Fibroblast of lung (primary cell): ENCODE measurements at regions not wholly inside any gene's neighbourhood (a gene's known extent, or its start where the extent isn't known, plus 50 kb on each side); places are given as distances from the start of the nearest gene placed in this dataset.
"Not testable (repeated sequence)": the region's sequence is repeated elsewhere in the genome, so short reads cannot be mapped to it uniquely, and the experiment has no call there.

ENCODE experiments used
- DNase-seq, 2 donors: peaks; one replicate each; pipeline versions ENCODE4 v3.0.0 to v3.0.0-alpha.2; 2010; ENCODE audit warnings: low read depth in 2 of 2
- H2AFZ ChIP-seq: 2 replicates; pipeline ENCODE4 v1.5.1; 2012; ENCODE audit warnings: low read length, control low read depth, inconsistent platforms
- H3K27ac ChIP-seq: 2 replicates; pipeline ENCODE4 v1.5.1; 2011; ENCODE audit warnings: low read length, control low read depth; ENCODE audit not compliant: insufficient read depth
- H3K27me3 ChIP-seq: 2 replicates; pipeline ENCODE4 v1.5.1; 2011; ENCODE audit warnings: mild to moderate bottlenecking, low read length; ENCODE audit not compliant: control insufficient read depth, insufficient read depth
- H3K36me3 ChIP-seq: 2 replicates; pipeline ENCODE4 v1.5.1; 2011; ENCODE audit warnings: low read length; ENCODE audit not compliant: control insufficient read depth, insufficient read depth
- H3K4me1 ChIP-seq: 2 replicates; pipeline ENCODE4 v1.5.1; 2011; ENCODE audit warnings: low read length; ENCODE audit not compliant: control insufficient read depth, insufficient read depth; ENCODE audit errors: extremely low read depth
- H3K4me2 ChIP-seq: 2 replicates; pipeline ENCODE4 v1.5.1; 2011; ENCODE audit warnings: low read length, control low read depth; ENCODE audit not compliant: insufficient read depth; ENCODE audit errors: extremely low read depth
- H3K4me3 ChIP-seq, 4 experiments: fragments of 200-600 bp in 1 of 4; sonication (generic) in 1 of 4; replicated peaks in 1 of 4; 2 replicates each; pipeline ENCODE4 v1.5.1; 2011 to 2016; ENCODE audit warnings: low read length in 4 of 4, low read depth in 3 of 4, mild to moderate bottlenecking in 3 of 4, control low read depth in 2 of 4, inconsistent platforms in 1 of 4, mixed read lengths in 1 of 4; ENCODE audit not compliant: insufficient read depth in 1 of 4; ENCODE audit errors: control extremely low read depth in 1 of 4
- H3K79me2 ChIP-seq: 2 replicates; pipeline ENCODE4 v1.5.1; 2012; ENCODE audit warnings: mild to moderate bottlenecking, low read length, inconsistent platforms; ENCODE audit not compliant: control insufficient read depth, insufficient read depth
- H3K9ac ChIP-seq: 2 replicates; pipeline ENCODE4 v1.5.1; 2011; ENCODE audit warnings: mild to moderate bottlenecking, low read length, control low read depth; ENCODE audit not compliant: insufficient read depth
- H3K9me3 ChIP-seq: 2 replicates; pipeline ENCODE4 v1.5.1; 2012; ENCODE audit warnings: low read depth, low read length; ENCODE audit not compliant: control insufficient read depth, insufficient read depth
- H4K20me1 ChIP-seq: 2 replicates; pipeline ENCODE4 v1.5.1; 2011; ENCODE audit warnings: low read length; ENCODE audit not compliant: control insufficient read depth, insufficient read depth; ENCODE audit errors: extremely low read depth
- CTCF ChIP-seq, 2 donors: IDR thresholded peaks in 1 of 2; conservative IDR thresholded peaks in 1 of 2; 1 replicate in 1 of 2; 2 replicates in 1 of 2; pipeline ENCODE4 v1.5.1; 2011 to 2012; ENCODE audit warnings: low read length in 2 of 2, control low read depth in 1 of 2, inconsistent platforms in 1 of 2, low read depth in 1 of 2, mild to moderate bottlenecking in 1 of 2
- EZH2 ChIP-seq: IDR thresholded peaks from 2 replicates; pipeline ENCODE4 v1.5.1; 2012; ENCODE audit warnings: low read length, control low read depth, mild to moderate bottlenecking; ENCODE audit errors: missing control alignments

- no peaks in the 10 kb centered on the region for H3K79me2 ChIP-seq
Measured at GRCh38 chr13:48826039-48826438, 149.7 kb upstream of the FNDC3A start.

GRCh38 chr13:48826922-48827454 is 148.7 kb upstream of the FNDC3A start:
- H3K27me3 ChIP-seq, H4K20me1 ChIP-seq, DNase-seq, H3K27ac ChIP-seq, H3K36me3 ChIP-seq, H2AFZ ChIP-seq, H3K4me2 ChIP-seq, H3K4me1 ChIP-seq, H3K9me3 ChIP-seq, H3K4me3 ChIP-seq, H3K9ac ChIP-seq, H3K79me2 ChIP-seq: not testable (repeated sequence)

More at GRCh38 chr13:48826039-48826438, 149.7 kb upstream of the FNDC3A start:
- Histone ChIP-seq H3K27me3 (no peaks in the 10 kb centered on the region), H4K20me1 (no peaks in the 10 kb centered on the region), H3K4me2 (no peak overlapping the region), H3K27ac (no peak overlapping the region), H3K4me1 (no peaks in the 10 kb centered on the region), H3K9ac (no peak overlapping the region), H3K4me3 (no peak overlapping the region), H3K9me3 (no peaks in the 10 kb centered on the region), H3K36me3 (no peaks in the 10 kb centered on the region), H2AFZ (no peak overlapping the region)
- no peak for DNase-seq
- TF ChIP-seq EZH2 (no peak), CTCF (conservative IDR thresholded peaks at IDR 0.05 in 1 of 2, IDR thresholded peaks at IDR 0.05 in 1 of 2; ENCODE audit: low read depth in 1 of 2, low read length in 2 of 2) (no peak)

- no peak for DNase-seq
- H3K4me1 ChIP-seq = no peaks in the 10 kb centered on the region
- H3K27me3 ChIP-seq = no peaks in the 10 kb centered on the region
- H3K4me3 ChIP-seq = no peak overlapping the region
- H3K79me2 ChIP-seq = no peaks in the 10 kb centered on the region
- H3K9me3 ChIP-seq = no peaks in the 10 kb centered on the region
- H3K36me3 ChIP-seq = no peaks in the 10 kb centered on the region
- no peak overlapping the region for H3K9ac ChIP-seq
- no peak overlapping the region for H3K27ac ChIP-seq
- TF ChIP-seq CTCF (conservative IDR thresholded peaks at IDR 0.05 in 1 of 2, IDR thresholded peaks at IDR 0.05 in 1 of 2; ENCODE audit: low read depth in 1 of 2, low read length in 2 of 2) (no peak), EZH2 (no peak)
- H2AFZ ChIP-seq = no peak overlapping the region
- no peaks in the 10 kb centered on the region for H4K20me1 ChIP-seq
- no peak overlapping the region for H3K4me2 ChIP-seq
Measured at GRCh38 chr13:48827709-48828108, 148.0 kb upstream of the FNDC3A start.
